ENCODE measurements at regions not wholly inside any gene's neighbourhood (a gene's known extent, or its start where the extent isn't known, plus 50 kb on each side); places are given as distances from the start of the nearest gene placed in this dataset.

DNA sequence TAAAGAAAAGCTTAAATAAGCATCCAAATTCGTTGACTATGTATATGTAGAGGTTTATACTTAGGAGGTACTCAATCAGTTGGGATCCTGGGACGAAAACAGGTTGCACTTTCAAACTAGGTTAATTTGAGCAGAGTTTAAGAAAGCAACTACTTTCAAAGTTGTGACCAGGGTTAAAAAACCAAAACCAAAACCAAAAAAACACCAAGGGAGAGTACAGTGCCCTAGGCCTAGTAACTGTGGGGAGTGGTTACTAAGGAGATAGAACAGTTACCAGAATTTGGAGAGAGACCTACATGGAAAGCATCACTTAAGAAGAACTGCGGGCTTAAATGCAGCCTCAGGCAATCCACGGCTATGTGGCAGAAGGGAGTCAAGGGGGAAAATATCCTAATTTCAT, 148.3 kb downstream of the JRKL start:
- no peaks in the 10 kb centered on the region for H4K20me1 ChIP-seq (replicated peaks; ENCODE audit: control insufficient read depth, extremely low read depth, insufficient read depth, low read length)
- no peak overlapping the region for H3K9ac ChIP-seq (replicated peaks; ENCODE audit: extremely low read depth, insufficient read depth, low read length)
- intact Hi-C loops (cut with micrococcal nuclease) (no loop called here), dilution Hi-C loops (cut with MboI; ENCODE audit: extremely low pct_ligation_motif_present, low sequenced_read_pairs) (no loop called here)
- H3K79me2 ChIP-seq (ENCODE audit: control insufficient read depth, insufficient read depth, low read length): no peaks in the 10 kb centered on the region
- no peaks in the 10 kb centered on the region for H3K9me1 ChIP-seq (replicated peaks; ENCODE audit: control insufficient read depth, extremely low read depth, insufficient read depth, low read length)
- DNase-seq (ENCODE audit: low read depth, low spot score): no peak
- H3K27ac ChIP-seq (ENCODE audit: insufficient read depth, low read depth, low read length): no peak overlapping the region
- ChIA-PET POLR2A (no interaction called here), CTCF (no interaction called here)
- no peaks in the 10 kb centered on the region for H3K36me3 ChIP-seq (ENCODE audit: control insufficient read depth in 2 of 2, extremely low read depth in 1 of 2, insufficient read depth in 2 of 2, low read length in 2 of 2)
- H3K4me2 ChIP-seq (ENCODE audit: insufficient read depth, low read length): no peak overlapping the region
- H3K4me3 ChIP-seq (replicated peaks in 1 of 3; ENCODE audit: insufficient read depth in 1 of 3, low read depth in 1 of 3, low read length in 3 of 3): no peak overlapping the region
- no peak for FAIRE-seq
- BruUV-seq (replicated peaks): no TSS peak
- H2AFZ ChIP-seq (ENCODE audit: low read depth, low read length): no peak overlapping the region
- peaks cover 0 to 1% of the 10 kb centered on the region in 2 experiments for H3K27me3 ChIP-seq (ENCODE audit: control insufficient read depth in 2 of 2, insufficient read depth in 2 of 2, low read length in 2 of 2)
- no peaks in the 10 kb centered on the region for H3K9me3 ChIP-seq (replicated peaks; ENCODE audit: control insufficient read depth, insufficient read depth, low read length)
- no peaks in the 10 kb centered on the region for H3K4me1 ChIP-seq (ENCODE audit: control insufficient read depth, extremely low read depth, insufficient read depth, low read length)
- TF ChIP-seq GATA2 (IDR thresholded peaks at IDR 0.05; ENCODE audit: insufficient read depth, insufficient read length, low read depth, low read length): no peak
- TF ChIP-seq, protein P1, sequence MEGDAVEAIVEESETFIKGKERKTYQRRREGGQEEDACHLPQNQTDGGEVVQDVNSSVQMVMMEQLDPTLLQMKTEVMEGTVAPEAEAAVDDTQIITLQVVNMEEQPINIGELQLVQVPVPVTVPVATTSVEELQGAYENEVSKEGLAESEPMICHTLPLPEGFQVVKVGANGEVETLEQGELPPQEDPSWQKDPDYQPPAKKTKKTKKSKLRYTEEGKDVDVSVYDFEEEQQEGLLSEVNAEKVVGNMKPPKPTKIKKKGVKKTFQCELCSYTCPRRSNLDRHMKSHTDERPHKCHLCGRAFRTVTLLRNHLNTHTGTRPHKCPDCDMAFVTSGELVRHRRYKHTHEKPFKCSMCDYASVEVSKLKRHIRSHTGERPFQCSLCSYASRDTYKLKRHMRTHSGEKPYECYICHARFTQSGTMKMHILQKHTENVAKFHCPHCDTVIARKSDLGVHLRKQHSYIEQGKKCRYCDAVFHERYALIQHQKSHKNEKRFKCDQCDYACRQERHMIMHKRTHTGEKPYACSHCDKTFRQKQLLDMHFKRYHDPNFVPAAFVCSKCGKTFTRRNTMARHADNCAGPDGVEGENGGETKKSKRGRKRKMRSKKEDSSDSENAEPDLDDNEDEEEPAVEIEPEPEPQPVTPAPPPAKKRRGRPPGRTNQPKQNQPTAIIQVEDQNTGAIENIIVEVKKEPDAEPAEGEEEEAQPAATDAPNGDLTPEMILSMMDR (IDR thresholded peaks at IDR 0.05; ENCODE audit: extremely low read depth in 1 of 2, insufficient read depth in 1 of 2, low read depth in 1 of 2, low read length in 2 of 2): no peak

DNA sequence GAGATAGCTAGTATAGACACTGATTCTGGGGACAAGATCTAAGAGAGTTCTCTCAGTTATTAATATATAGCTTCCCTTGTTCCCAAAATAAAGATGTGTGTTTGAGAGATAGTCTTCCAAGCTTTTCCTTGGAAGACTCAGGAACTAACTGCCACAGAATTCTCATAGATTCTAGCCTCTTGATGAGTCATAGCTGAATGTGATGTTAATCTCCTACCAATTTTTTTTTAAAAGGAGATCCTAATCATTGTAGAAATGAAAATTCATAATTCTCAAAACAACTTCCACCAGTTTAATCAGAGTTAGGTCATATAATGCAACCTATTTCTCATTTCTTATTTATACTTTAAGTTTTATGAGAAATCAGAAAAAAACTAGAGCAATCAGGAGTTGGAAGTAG, 148.8 kb downstream of the JRKL start:
- Histone ChIP-seq H4K20me1 (replicated peaks; ENCODE audit: control insufficient read depth, extremely low read depth, insufficient read depth, low read length) (no peaks in the 10 kb centered on the region), H3K79me2 (ENCODE audit: control insufficient read depth, insufficient read depth, low read length) (no peaks in the 10 kb centered on the region), H3K4me3 (replicated peaks in 1 of 3; ENCODE audit: insufficient read depth in 1 of 3, low read depth in 1 of 3, low read length in 3 of 3) (no peak overlapping the region), H3K9me3 (replicated peaks; ENCODE audit: control insufficient read depth, insufficient read depth, low read length) (no peaks in the 10 kb centered on the region), H3K27ac (ENCODE audit: insufficient read depth, low read depth, low read length) (no peak overlapping the region), H3K9me1 (replicated peaks; ENCODE audit: control insufficient read depth, extremely low read depth, insufficient read depth, low read length) (no peaks in the 10 kb centered on the region), H3K27me3 (ENCODE audit: control insufficient read depth in 2 of 2, insufficient read depth in 2 of 2, low read length in 2 of 2) (peaks cover 0 to 1% of the 10 kb centered on the region in 2 experiments), H3K4me2 (ENCODE audit: insufficient read depth, low read length) (no peak overlapping the region), H3K4me1 (ENCODE audit: control insufficient read depth, extremely low read depth, insufficient read depth, low read length) (no peaks in the 10 kb centered on the region), H2AFZ (ENCODE audit: low read depth, low read length) (no peak overlapping the region), H3K36me3 (ENCODE audit: control insufficient read depth in 2 of 2, extremely low read depth in 1 of 2, insufficient read depth in 2 of 2, low read length in 2 of 2) (no peaks in the 10 kb centered on the region), H3K9ac (replicated peaks; ENCODE audit: extremely low read depth, insufficient read depth, low read length) (no peak overlapping the region)
- TF ChIP-seq POLR2A (IDR thresholded peaks at IDR 0.05; ENCODE audit: low read depth, low read length): no peak
- POLR2A ChIA-PET: no interaction called here
- no peak for FAIRE-seq
- CTCF ChIA-PET: interaction anchor here (1.5 kb wide), 1 partner anchor 29 kb away, joined by 4 read pairs; no protein-coding TSS in a partner anchor
- DNase-seq (ENCODE audit: low read depth, low spot score): no peak
- no TSS peak for BruUV-seq (replicated peaks)
- intact Hi-C loops (cut with micrococcal nuclease): no loop called here
- dilution Hi-C loops (cut with MboI; ENCODE audit: extremely low pct_ligation_motif_present, low sequenced_read_pairs): no loop called here

Measured in endothelial cell of umbilical vein (primary cell).